ENCODE measurements at regions not wholly inside any gene's neighbourhood (a gene's known extent, or its start where the extent isn't known, plus 50 kb on each side); places are given as distances from the start of the nearest gene placed in this dataset.

DNA sequence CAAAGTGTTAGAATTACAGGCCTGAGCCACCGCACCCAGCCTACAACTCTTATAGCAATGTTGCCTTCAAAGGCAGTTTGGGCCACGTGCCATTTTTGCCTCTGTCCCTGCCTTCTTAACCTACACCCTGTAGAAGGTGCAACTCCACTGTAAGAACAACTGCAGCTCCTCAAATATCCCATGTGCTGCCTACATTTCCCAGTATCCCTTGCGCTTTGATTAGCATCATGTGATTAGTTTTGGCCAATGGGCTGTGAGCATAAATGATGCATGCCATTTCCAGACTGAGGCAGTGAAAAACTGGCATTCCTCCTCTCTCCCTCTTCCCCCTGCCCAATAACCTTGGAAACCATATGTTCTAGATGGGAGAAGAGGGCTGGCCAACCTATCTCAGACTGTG lies 75.2 kb upstream of the MRI1 start:
- TF ChIP-seq, protein P1, sequence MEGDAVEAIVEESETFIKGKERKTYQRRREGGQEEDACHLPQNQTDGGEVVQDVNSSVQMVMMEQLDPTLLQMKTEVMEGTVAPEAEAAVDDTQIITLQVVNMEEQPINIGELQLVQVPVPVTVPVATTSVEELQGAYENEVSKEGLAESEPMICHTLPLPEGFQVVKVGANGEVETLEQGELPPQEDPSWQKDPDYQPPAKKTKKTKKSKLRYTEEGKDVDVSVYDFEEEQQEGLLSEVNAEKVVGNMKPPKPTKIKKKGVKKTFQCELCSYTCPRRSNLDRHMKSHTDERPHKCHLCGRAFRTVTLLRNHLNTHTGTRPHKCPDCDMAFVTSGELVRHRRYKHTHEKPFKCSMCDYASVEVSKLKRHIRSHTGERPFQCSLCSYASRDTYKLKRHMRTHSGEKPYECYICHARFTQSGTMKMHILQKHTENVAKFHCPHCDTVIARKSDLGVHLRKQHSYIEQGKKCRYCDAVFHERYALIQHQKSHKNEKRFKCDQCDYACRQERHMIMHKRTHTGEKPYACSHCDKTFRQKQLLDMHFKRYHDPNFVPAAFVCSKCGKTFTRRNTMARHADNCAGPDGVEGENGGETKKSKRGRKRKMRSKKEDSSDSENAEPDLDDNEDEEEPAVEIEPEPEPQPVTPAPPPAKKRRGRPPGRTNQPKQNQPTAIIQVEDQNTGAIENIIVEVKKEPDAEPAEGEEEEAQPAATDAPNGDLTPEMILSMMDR (IDR thresholded peaks at IDR 0.05), result no peak
- no peak for TF ChIP-seq POLR2A (IDR thresholded peaks at IDR 0.05)
